HEK293 (cell line): ENCODE measurements at regions not wholly inside any gene's neighbourhood (a gene's known extent, or its start where the extent isn't known, plus 50 kb on each side); places are given as distances from the start of the nearest gene placed in this dataset.

Experiments
- CTCF ChIA-PET: fragments of 350-600 bp; formaldehyde crosslinking; extraction: SDS; loops from one replicate; lab custom pipeline; 2021; ENCODE audit warnings: antibody characterized with exemption; lab: Yijun Ruan, JAX
- POLR2A ChIA-PET: fragments of 300-600 bp; formaldehyde crosslinking; extraction: SDS; loops from one replicate; lab custom pipeline; 2020; ENCODE audit warnings: antibody characterized with exemption, inconsistent platforms; lab: Yijun Ruan, JAX
- H3K27ac ChIP-seq: fragments of 200-500 bp; sonication (Bioruptor generic); 2 replicates; pipeline ENCODE4 v1.5.1; 2014; ENCODE audit warnings: low read depth, low read length, control low read depth, inconsistent platforms; ENCODE audit errors: extremely low read depth
- H3K36me3 ChIP-seq, 2 experiments: fragments of 200-500 bp in 1 of 2; sonication (Bioruptor generic) in 1 of 2; 1 replicate in 1 of 2; 2 replicates in 1 of 2; pipeline ENCODE4 v1.5.1; 2014 to 2017; ENCODE audit warnings: inconsistent platforms in 2 of 2, low read length in 2 of 2; ENCODE audit not compliant: control insufficient read depth in 2 of 2, insufficient read depth in 1 of 2
- H3K4me1 ChIP-seq: fragments of 200-500 bp; sonication (Bioruptor generic); 2 replicates; pipeline ENCODE4 v1.5.1; 2014; ENCODE audit warnings: mild to moderate bottlenecking, low read length, inconsistent platforms; ENCODE audit not compliant: control insufficient read depth, insufficient read depth
- H3K4me3 ChIP-seq: 2 replicates; pipeline ENCODE4 v1.5.1; 2011; ENCODE audit warnings: low read depth, mild to moderate bottlenecking, control low read depth, low read length, moderate library complexity
- H3K9me3 ChIP-seq: fragments of 200-500 bp; sonication (Bioruptor generic); 2 replicates; pipeline ENCODE4 v1.5.1; 2014; ENCODE audit warnings: low read depth, low read length, inconsistent platforms; ENCODE audit not compliant: control insufficient read depth, insufficient read depth
- HOXA7 ChIP-seq: sonication (generic); formaldehyde crosslinking; IDR thresholded peaks from 2 replicates; pipeline ENCODE4 v1.8.1; 2022; ENCODE audit warnings: missing genetic modification reagents, borderline replicate concordance
- OVOL3 ChIP-seq: fragments of 450-650 bp; formaldehyde crosslinking; IDR thresholded peaks from 2 replicates; pipeline ENCODE4 v1.5.1; 2016; ENCODE audit warnings: missing biosample characterization, missing genetic modification characterization
- SALL2 ChIP-seq: fragments of 450-650 bp; formaldehyde crosslinking; IDR thresholded peaks from 2 replicates; pipeline ENCODE4 v1.5.0; 2017; ENCODE audit warnings: missing biosample characterization, mild to moderate bottlenecking, missing genetic modification characterization, borderline replicate concordance
- ZBTB17 ChIP-seq: fragments of 450-650 bp; formaldehyde crosslinking; IDR thresholded peaks from 2 replicates; pipeline ENCODE4 v1.5.1; 2016; ENCODE audit warnings: missing biosample characterization, missing genetic modification characterization
- ZBTB7A ChIP-seq: fragments of 450-650 bp; formaldehyde crosslinking; IDR thresholded peaks from 2 replicates; pipeline ENCODE4 v1.5.1; 2016; ENCODE audit warnings: low read depth, missing biosample characterization, missing genetic modification characterization
- ZFHX2 ChIP-seq: fragments of 450-650 bp; formaldehyde crosslinking; conservative IDR thresholded peaks from 2 replicates; pipeline ENCODE4 v1.5.1; 2016; ENCODE audit warnings: missing biosample characterization, missing genetic modification characterization
- ZNF121 ChIP-seq: fragments of 450-650 bp; formaldehyde crosslinking; IDR thresholded peaks from 2 replicates; pipeline ENCODE4 v1.5.1; 2016; ENCODE audit warnings: missing biosample characterization, missing genetic modification characterization
- ZNF140 ChIP-seq: fragments of 450-650 bp; formaldehyde crosslinking; IDR thresholded peaks from 2 replicates; pipeline ENCODE4 v1.5.1; 2016; ENCODE audit warnings: missing biosample characterization, missing genetic modification characterization
- ZNF280C ChIP-seq: fragments of 450-650 bp; formaldehyde crosslinking; IDR thresholded peaks from 2 replicates; pipeline ENCODE4 v1.5.1; 2016; ENCODE audit warnings: missing biosample characterization, missing genetic modification characterization
- ZNF292 ChIP-seq: fragments of 450-650 bp; formaldehyde crosslinking; IDR thresholded peaks from 2 replicates; pipeline ENCODE4 v1.5.1; 2016; ENCODE audit warnings: low read depth, missing biosample characterization, missing genetic modification characterization, borderline replicate concordance
- ZNF324 ChIP-seq: fragments of 450-650 bp; formaldehyde crosslinking; IDR thresholded peaks from 2 replicates; pipeline ENCODE4 v1.5.1; 2016; ENCODE audit warnings: missing biosample characterization, missing genetic modification characterization
- ZNF366 ChIP-seq: fragments of 450-650 bp; formaldehyde crosslinking; conservative IDR thresholded peaks from 2 replicates; pipeline ENCODE4 v1.5.1; 2016; ENCODE audit warnings: missing biosample characterization, missing genetic modification characterization
- ZNF394 ChIP-seq: fragments of 450-650 bp; formaldehyde crosslinking; IDR thresholded peaks from 2 replicates; pipeline ENCODE4 v1.5.1; 2016; ENCODE audit warnings: missing biosample characterization, missing genetic modification characterization, mild to moderate bottlenecking, moderate library complexity, borderline replicate concordance
- ZNF433 ChIP-seq: fragments of 450-650 bp; formaldehyde crosslinking; IDR thresholded peaks from 2 replicates; pipeline ENCODE4 v1.5.1; 2016; ENCODE audit warnings: missing biosample characterization, missing genetic modification characterization, low read depth
- ZNF549 ChIP-seq: fragments of 450-650 bp; IDR thresholded peaks from 2 replicates; pipeline ENCODE4 v1.5.1; 2018; ENCODE audit warnings: missing biosample characterization, missing genetic modification characterization, mild to moderate bottlenecking, inconsistent platforms, moderate library complexity
- ZNF621 ChIP-seq: fragments of 450-650 bp; formaldehyde crosslinking; IDR thresholded peaks from 2 replicates; pipeline ENCODE4 v1.5.1; 2017; ENCODE audit warnings: missing biosample characterization, missing genetic modification characterization
- ZNF747 ChIP-seq: fragments of 450-650 bp; formaldehyde crosslinking; IDR thresholded peaks from 2 replicates; pipeline ENCODE4 v1.5.1; 2016; ENCODE audit warnings: missing biosample characterization, missing genetic modification characterization
- ZNF791 ChIP-seq: fragments of 450-650 bp; formaldehyde crosslinking; IDR thresholded peaks from 2 replicates; pipeline ENCODE4 v1.5.1; 2016; ENCODE audit warnings: missing biosample characterization, missing genetic modification characterization
- ZXDB ChIP-seq: fragments of 450-650 bp; formaldehyde crosslinking; IDR thresholded peaks from 2 replicates; pipeline ENCODE4 v1.5.1; 2016; ENCODE audit warnings: missing biosample characterization, missing genetic modification characterization
- TF ChIP-seq, protein P1 (sequence below): fragments of 450-650 bp; formaldehyde crosslinking; IDR thresholded peaks from 2 replicates; pipeline ENCODE4 v1.5.1; 2016; ENCODE audit warnings: missing biosample characterization, missing genetic modification characterization
- TF ChIP-seq, protein P2 (sequence below): fragments of 450-650 bp; formaldehyde crosslinking; IDR thresholded peaks from 2 replicates; pipeline ENCODE4 v1.5.1; 2016; ENCODE audit warnings: missing biosample characterization, missing genetic modification characterization

DNA sequence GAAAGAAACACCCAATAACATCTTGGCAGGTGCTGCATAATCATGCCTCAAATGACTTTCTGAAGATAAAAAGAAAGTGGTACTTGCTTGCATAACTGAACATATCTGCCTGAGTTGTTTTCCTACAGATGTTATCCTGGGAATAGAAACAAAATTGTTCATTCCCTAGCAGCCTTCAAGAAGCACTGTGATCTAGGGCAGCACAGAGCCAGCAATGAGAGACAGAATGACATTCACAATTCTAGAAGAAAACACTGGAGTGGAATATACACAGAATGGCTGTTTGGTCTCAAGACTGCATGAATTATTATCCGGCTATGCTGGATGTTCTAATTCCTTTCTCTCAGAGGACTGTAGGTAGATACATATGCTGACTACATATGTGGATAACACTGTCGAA, 790.9 kb downstream of the PDHA2 start:
- POLR2A ChIA-PET: no interaction called here
- no peak for TF ChIP-seq ZNF292 (tag by site-specific recombination)
- no peak for TF ChIP-seq HOXA7 (CRISPR knock-in tag)
- TF ChIP-seq, all 188 proteins: peak for 0
- CTCF ChIA-PET: no interaction called here

DNA sequence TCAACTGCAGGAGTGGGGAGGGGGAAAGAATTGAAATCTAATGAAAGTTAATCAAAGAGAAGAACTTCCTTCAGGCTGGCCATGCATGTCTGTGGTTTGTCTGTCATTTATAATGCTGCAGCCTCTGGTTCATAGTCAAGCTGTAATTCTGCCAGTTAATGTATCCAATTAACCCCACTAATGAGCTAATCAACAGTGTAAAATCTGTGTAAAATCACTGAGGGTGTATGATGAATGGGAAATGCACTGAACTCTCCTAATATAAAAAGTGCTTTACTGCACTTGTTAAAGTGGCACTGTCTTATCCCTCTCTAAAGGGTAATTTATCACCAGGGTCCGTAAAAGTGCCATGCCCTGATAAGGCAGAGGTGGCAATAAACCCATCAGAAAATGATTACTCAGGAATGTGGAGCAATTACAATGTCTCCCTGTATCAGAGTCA, 798.1 kb downstream of the PDHA2 start:
- ChIA-PET CTCF (no interaction called here), POLR2A (no interaction called here)

More for the DNA sequence above, 790.9 kb downstream of the PDHA2 start:
- H3K4me3 ChIP-seq: no peak overlapping the region
- no peaks in the 10 kb centered on the region for H3K4me1 ChIP-seq
- H3K36me3 ChIP-seq: no peaks in the 10 kb centered on the region
- no peaks in the 10 kb centered on the region for H3K9me3 ChIP-seq
- H3K27ac ChIP-seq: no peak overlapping the region

GRCh38 chr4:96639932-96640331, 800.0 kb downstream of the PDHA2 start:
- ChIA-PET CTCF (no interaction called here), POLR2A (no interaction called here)
- Histone ChIP-seq H3K4me1 (no peaks in the 10 kb centered on the region), H3K36me3 (no peaks in the 10 kb centered on the region), H3K4me3 (no peak overlapping the region), H3K27ac (no peak overlapping the region), H3K9me3 (no peaks in the 10 kb centered on the region)
- TF ChIP-seq ZNF747 (tag by site-specific recombination) (no peak), ZNF433 (tag by site-specific recombination) (no peak), ZBTB7A (tag by site-specific recombination) (no peak), ZNF394 (tag by site-specific recombination) (no peak), ZNF121 (tag by site-specific recombination) (no peak), ZNF791 (no peak), ZNF280C (tag by site-specific recombination) (no peak), ZNF140 (tag by site-specific recombination) (no peak), ZFHX2 (no peak), ZNF324 (no peak)
- TF ChIP-seq, protein P1, sequence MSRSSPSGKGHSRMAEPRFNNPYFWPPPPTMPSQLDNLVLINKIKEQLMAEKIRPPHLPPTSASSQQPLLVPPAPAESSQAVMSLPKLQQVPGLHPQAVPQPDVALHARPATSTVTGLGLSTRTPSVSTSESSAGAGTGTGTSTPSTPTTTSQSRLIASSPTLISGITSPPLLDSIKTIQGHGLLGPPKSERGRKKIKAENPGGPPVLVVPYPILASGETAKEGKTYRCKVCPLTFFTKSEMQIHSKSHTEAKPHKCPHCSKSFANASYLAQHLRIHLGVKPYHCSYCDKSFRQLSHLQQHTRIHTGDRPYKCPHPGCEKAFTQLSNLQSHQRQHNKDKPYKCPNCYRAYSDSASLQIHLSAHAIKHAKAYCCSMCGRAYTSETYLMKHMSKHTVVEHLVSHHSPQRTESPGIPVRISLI: no peak

More for the DNA sequence above, 798.1 kb downstream of the PDHA2 start:
- Histone ChIP-seq H3K4me3 (no peak overlapping the region), H3K36me3 (no peaks in the 10 kb centered on the region), H3K27ac (no peak overlapping the region), H3K9me3 (no peaks in the 10 kb centered on the region), H3K4me1 (no peaks in the 10 kb centered on the region)
- TF ChIP-seq ZNF549 (tag by site-specific recombination) (no peak), ZBTB17 (tag by site-specific recombination) (no peak), ZNF366 (tag by site-specific recombination) (no peak), OVOL3 (tag by site-specific recombination) (no peak), ZXDB (tag by site-specific recombination) (no peak), SALL2 (tag by site-specific recombination) (no peak), ZNF621 (tag by site-specific recombination) (no peak)
- TF ChIP-seq, protein P2, sequence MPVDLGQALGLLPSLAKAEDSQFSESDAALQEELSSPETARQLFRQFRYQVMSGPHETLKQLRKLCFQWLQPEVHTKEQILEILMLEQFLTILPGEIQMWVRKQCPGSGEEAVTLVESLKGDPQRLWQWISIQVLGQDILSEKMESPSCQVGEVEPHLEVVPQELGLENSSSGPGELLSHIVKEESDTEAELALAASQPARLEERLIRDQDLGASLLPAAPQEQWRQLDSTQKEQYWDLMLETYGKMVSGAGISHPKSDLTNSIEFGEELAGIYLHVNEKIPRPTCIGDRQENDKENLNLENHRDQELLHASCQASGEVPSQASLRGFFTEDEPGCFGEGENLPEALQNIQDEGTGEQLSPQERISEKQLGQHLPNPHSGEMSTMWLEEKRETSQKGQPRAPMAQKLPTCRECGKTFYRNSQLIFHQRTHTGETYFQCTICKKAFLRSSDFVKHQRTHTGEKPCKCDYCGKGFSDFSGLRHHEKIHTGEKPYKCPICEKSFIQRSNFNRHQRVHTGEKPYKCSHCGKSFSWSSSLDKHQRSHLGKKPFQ (tag by site-specific recombination): no peak
